ENCODE measurements at regions not wholly inside any gene's neighbourhood (a gene's known extent, or its start where the extent isn't known, plus 50 kb on each side); places are given as distances from the start of the nearest gene placed in this dataset.

GRCh38 chr13:70593716-70594115, 485.5 kb upstream of the KLHL1 start:
- Histone ChIP-seq H3K79me2 (ENCODE audit: insufficient read depth, low read length) (no peaks in the 10 kb centered on the region), H3K9me3 (ENCODE audit: insufficient read depth, low read length) (no peaks in the 10 kb centered on the region), H3K27ac (ENCODE audit: low read depth, low read length) (no peak overlapping the region), H3K36me3 (ENCODE audit: low read length) (no peaks in the 10 kb centered on the region), H3F3A (ENCODE audit: insufficient read depth) (peaks cover 4% of the 10 kb centered on the region; the same call in 1 of the 2 replicates), H2AFZ (ENCODE audit: low read depth, low read length, severe bottlenecking) (no peak overlapping the region), H3K9me2 (replicated peaks; ENCODE audit: insufficient read depth, low read length) (no peaks in the 10 kb centered on the region), H3K4me3 (ENCODE audit: insufficient read depth, low read length, poor library complexity, severe bottlenecking) (no peak overlapping the region), H3K4me2 (ENCODE audit: low read depth, low read length, poor library complexity, severe bottlenecking) (no peak overlapping the region), H3K9ac (ENCODE audit: low read length) (no peak overlapping the region), H4K20me1 (ENCODE audit: low read depth, low read length) (no peaks in the 10 kb centered on the region), H3K27me3 (ENCODE audit: low read length) (no peaks in the 10 kb centered on the region)
- TF ChIP-seq, protein P1, sequence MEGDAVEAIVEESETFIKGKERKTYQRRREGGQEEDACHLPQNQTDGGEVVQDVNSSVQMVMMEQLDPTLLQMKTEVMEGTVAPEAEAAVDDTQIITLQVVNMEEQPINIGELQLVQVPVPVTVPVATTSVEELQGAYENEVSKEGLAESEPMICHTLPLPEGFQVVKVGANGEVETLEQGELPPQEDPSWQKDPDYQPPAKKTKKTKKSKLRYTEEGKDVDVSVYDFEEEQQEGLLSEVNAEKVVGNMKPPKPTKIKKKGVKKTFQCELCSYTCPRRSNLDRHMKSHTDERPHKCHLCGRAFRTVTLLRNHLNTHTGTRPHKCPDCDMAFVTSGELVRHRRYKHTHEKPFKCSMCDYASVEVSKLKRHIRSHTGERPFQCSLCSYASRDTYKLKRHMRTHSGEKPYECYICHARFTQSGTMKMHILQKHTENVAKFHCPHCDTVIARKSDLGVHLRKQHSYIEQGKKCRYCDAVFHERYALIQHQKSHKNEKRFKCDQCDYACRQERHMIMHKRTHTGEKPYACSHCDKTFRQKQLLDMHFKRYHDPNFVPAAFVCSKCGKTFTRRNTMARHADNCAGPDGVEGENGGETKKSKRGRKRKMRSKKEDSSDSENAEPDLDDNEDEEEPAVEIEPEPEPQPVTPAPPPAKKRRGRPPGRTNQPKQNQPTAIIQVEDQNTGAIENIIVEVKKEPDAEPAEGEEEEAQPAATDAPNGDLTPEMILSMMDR (IDR thresholded peaks at IDR 0.05; ENCODE audit: insufficient read depth, low read length, poor library complexity, severe bottlenecking), result no peak
- no peak for TF ChIP-seq EZH2phosphoT487 (conservative IDR thresholded peaks at IDR 0.05; ENCODE audit: low read length)

GRCh38 chr13:70585109-70585508, 476.9 kb upstream of the KLHL1 start:
- no peaks in the 10 kb centered on the region for H3K9me2 ChIP-seq (replicated peaks; ENCODE audit: insufficient read depth, low read length)
- H3K9me3 ChIP-seq (ENCODE audit: insufficient read depth, low read length), result peaks cover 5% of the 10 kb centered on the region; the same call in 1 of the 2 replicates
- no peaks in the 10 kb centered on the region for H3K36me3 ChIP-seq (ENCODE audit: low read length)
- no peak overlapping the region for H3K4me2 ChIP-seq (ENCODE audit: low read depth, low read length, poor library complexity, severe bottlenecking)
- H3F3A ChIP-seq (ENCODE audit: insufficient read depth), result no peaks in the 10 kb centered on the region
- H3K27ac ChIP-seq (ENCODE audit: low read depth, low read length), result no peak overlapping the region
- no peaks in the 10 kb centered on the region for H4K20me1 ChIP-seq (ENCODE audit: low read depth, low read length)
- H3K79me2 ChIP-seq (ENCODE audit: insufficient read depth, low read length), result no peaks in the 10 kb centered on the region
- no peak overlapping the region for H3K4me3 ChIP-seq (ENCODE audit: insufficient read depth, low read length, poor library complexity, severe bottlenecking)
- no peak overlapping the region for H3K9ac ChIP-seq (ENCODE audit: low read length)
- TF ChIP-seq EZH2phosphoT487 (conservative IDR thresholded peaks at IDR 0.05; ENCODE audit: low read length), result no peak
- TF ChIP-seq, protein P1 (IDR thresholded peaks at IDR 0.05; ENCODE audit: insufficient read depth, low read length, poor library complexity, severe bottlenecking), result no peak
- H2AFZ ChIP-seq (ENCODE audit: low read depth, low read length, severe bottlenecking), result peak overlapping the region; percentile 45
- no peaks in the 10 kb centered on the region for H3K27me3 ChIP-seq (ENCODE audit: low read length)

GRCh38 chr13:70580825-70581224, 472.6 kb upstream of the KLHL1 start:
- no peak overlapping the region for H3K27ac ChIP-seq (ENCODE audit: low read depth, low read length)
- no peaks in the 10 kb centered on the region for H3K79me2 ChIP-seq (ENCODE audit: insufficient read depth, low read length)
- no peak overlapping the region for H3K4me2 ChIP-seq (ENCODE audit: low read depth, low read length, poor library complexity, severe bottlenecking)
- H4K20me1 ChIP-seq (ENCODE audit: low read depth, low read length), result no peaks in the 10 kb centered on the region
- H3F3A ChIP-seq (ENCODE audit: insufficient read depth), result no peaks in the 10 kb centered on the region
- no peaks in the 10 kb centered on the region for H3K27me3 ChIP-seq (ENCODE audit: low read length)
- H3K9me2 ChIP-seq (replicated peaks; ENCODE audit: insufficient read depth, low read length), result no peaks in the 10 kb centered on the region
- H3K9ac ChIP-seq (ENCODE audit: low read length), result no peak overlapping the region
- H3K36me3 ChIP-seq (ENCODE audit: low read length), result no peaks in the 10 kb centered on the region
- H3K9me3 ChIP-seq (ENCODE audit: insufficient read depth, low read length), result no peaks in the 10 kb centered on the region
- TF ChIP-seq EZH2phosphoT487 (conservative IDR thresholded peaks at IDR 0.05; ENCODE audit: low read length), result no peak
- TF ChIP-seq, protein P1 (IDR thresholded peaks at IDR 0.05; ENCODE audit: insufficient read depth, low read length, poor library complexity, severe bottlenecking), result no peak
- no peak overlapping the region for H3K4me3 ChIP-seq (ENCODE audit: insufficient read depth, low read length, poor library complexity, severe bottlenecking)
- no peak overlapping the region for H2AFZ ChIP-seq (ENCODE audit: low read depth, low read length, severe bottlenecking)
